Chondrocyte (in vitro differentiated cells): ENCODE measurements at regions not wholly inside any gene's neighbourhood (a gene's known extent, or its start where the extent isn't known, plus 50 kb on each side); places are given as distances from the start of the nearest gene placed in this dataset.

ENCODE experiments used
- DNase-seq: peaks from one replicate; pipeline ENCODE4 v3.0.0; 2021; ENCODE audit warnings: mixed read lengths, low spot score
- H3K27ac Mint-ChIP-seq: one replicate; pipeline ENCODE4 v1.8.0; 2021; ENCODE audit warnings: mild to moderate bottlenecking, moderate library complexity, mixed read lengths; ENCODE audit not compliant: unreplicated experiment
- H3K27me3 Mint-ChIP-seq: 2 replicates; pipeline ENCODE4 v1.8.0; 2021; ENCODE audit warnings: low read depth, mixed read lengths
- H3K36me3 Mint-ChIP-seq: 2 replicates; pipeline ENCODE4 v1.8.0; 2021; ENCODE audit warnings: low read depth, mixed read lengths
- H3K4me1 Mint-ChIP-seq: 2 replicates; pipeline ENCODE4 v1.8.0; 2021; ENCODE audit warnings: low read depth, mild to moderate bottlenecking, mixed read lengths
- H3K4me3 Mint-ChIP-seq: one replicate; pipeline ENCODE4 v1.8.0; 2021; ENCODE audit warnings: mild to moderate bottlenecking, moderate library complexity, mixed read lengths; ENCODE audit not compliant: unreplicated experiment
- H3K9me3 Mint-ChIP-seq: 2 replicates; pipeline ENCODE4 v1.8.0; 2021; ENCODE audit warnings: low read depth, mixed read lengths
- TF ChIP-seq, protein P1 (sequence below): fragments of 200-600 bp; sonication (generic); IDR thresholded peaks from 2 replicates; pipeline ENCODE4 v1.5.0; 2021; ENCODE audit warnings: antibody characterized with exemption, mild to moderate bottlenecking, moderate library complexity

DNA sequence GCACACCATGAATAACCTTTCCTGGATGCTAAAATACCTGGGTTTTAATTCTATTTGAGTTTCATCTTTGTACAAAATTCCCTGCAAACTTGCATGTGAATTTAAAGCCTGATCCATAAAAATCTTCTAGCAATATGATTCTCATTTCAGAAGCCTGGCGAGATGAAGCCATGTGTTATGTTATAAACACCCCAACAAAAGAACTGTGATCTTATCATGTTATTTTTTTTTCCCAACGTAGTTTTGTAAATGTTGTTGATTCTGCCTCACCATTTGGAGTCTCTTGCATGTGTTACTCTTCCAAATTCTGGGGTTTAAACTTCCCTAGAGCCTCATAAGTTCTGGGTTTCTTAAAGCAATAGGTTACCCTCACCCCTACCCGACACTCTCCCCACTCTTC is 428.1 kb upstream of the DPH6 start:
- H3K36me3 Mint-ChIP-seq = no peaks in the 10 kb centered on the region

DNA sequence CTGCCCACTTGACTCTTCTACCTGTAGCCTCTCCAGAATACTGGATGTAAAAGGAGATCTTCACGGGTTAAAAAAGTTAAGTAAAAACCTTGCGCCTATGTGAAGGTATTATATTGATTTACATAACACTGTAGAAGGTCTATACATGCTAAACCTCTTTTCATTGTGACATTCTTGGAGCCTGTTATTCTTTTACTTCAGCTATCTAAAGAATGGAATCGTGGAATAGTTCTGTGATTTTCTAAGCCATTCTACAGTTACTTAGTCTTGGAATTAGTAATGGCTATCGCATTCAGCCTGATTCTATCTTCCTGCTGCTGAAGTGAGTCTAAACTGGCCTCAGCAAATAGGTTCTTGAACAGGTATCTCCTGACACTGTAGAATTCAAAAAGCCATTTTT is 430.0 kb upstream of the DPH6 start:
- DNase-seq = no peak
- H3K27me3 Mint-ChIP-seq = no peaks in the 10 kb centered on the region
- H3K36me3 Mint-ChIP-seq = no peaks in the 10 kb centered on the region
- no peak overlapping the region for H3K27ac Mint-ChIP-seq
- H3K4me1 Mint-ChIP-seq = peaks cover 6% of the 10 kb centered on the region
- H3K4me3 Mint-ChIP-seq = no peak overlapping the region
- TF ChIP-seq, protein P1, sequence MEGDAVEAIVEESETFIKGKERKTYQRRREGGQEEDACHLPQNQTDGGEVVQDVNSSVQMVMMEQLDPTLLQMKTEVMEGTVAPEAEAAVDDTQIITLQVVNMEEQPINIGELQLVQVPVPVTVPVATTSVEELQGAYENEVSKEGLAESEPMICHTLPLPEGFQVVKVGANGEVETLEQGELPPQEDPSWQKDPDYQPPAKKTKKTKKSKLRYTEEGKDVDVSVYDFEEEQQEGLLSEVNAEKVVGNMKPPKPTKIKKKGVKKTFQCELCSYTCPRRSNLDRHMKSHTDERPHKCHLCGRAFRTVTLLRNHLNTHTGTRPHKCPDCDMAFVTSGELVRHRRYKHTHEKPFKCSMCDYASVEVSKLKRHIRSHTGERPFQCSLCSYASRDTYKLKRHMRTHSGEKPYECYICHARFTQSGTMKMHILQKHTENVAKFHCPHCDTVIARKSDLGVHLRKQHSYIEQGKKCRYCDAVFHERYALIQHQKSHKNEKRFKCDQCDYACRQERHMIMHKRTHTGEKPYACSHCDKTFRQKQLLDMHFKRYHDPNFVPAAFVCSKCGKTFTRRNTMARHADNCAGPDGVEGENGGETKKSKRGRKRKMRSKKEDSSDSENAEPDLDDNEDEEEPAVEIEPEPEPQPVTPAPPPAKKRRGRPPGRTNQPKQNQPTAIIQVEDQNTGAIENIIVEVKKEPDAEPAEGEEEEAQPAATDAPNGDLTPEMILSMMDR = no peak
- H3K9me3 Mint-ChIP-seq = no peaks in the 10 kb centered on the region

More for the DNA sequence above, 428.1 kb upstream of the DPH6 start:
- Mint-ChIP-seq H3K4me3 (no peak overlapping the region), H3K9me3 (no peaks in the 10 kb centered on the region), H3K27ac (no peak overlapping the region), H3K4me1 (no peaks in the 10 kb centered on the region), H3K27me3 (no peaks in the 10 kb centered on the region)
- TF ChIP-seq, protein P1 = no peak
- no peak for DNase-seq

DNA sequence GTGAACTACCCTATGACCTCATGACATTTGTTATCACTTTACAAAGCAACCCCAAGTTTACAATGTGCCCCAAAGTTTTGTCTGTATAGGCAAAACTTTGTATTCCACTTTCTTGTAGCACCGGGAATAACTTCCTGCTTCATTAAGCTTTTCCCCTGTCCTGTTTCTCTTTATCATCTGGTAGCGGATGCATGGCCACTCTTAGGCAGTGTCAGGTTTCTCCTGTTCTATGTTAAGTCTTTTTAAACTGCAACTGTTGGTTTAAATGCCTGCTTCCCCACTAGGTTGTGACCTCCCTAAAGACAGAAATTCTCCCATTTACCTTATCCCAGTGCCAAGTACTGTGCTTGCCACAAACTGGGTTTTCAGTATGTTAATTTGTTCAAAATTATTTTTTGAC is 433.6 kb upstream of the DPH6 start:
- no peaks in the 10 kb centered on the region for H3K27me3 Mint-ChIP-seq
- no peaks in the 10 kb centered on the region for H3K9me3 Mint-ChIP-seq
- DNase-seq = no peak
- peaks cover 6% of the 10 kb centered on the region for H3K4me1 Mint-ChIP-seq
- no peak overlapping the region for H3K27ac Mint-ChIP-seq
- no peak overlapping the region for H3K4me3 Mint-ChIP-seq
- TF ChIP-seq, protein P1 = no peak
- no peaks in the 10 kb centered on the region for H3K36me3 Mint-ChIP-seq

DNA sequence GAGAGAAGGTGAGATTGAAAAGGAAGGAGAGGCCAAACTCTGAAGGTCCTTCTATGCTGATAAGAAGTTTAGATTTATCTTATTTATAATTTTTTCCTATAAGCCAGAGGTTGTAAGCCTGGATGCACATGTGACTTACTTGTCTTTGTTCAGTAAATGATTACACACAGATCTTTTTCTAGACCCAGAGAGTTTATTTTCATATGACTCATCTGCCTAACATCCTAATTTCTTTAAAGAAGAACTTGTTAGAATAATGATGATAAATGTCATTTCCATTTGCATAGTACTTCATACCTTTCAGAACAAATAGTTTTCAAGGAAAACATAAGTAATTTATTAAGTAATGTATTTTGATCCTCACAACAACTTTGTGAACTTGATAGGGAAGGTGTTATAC is 434.8 kb upstream of the DPH6 start:
- H3K27ac Mint-ChIP-seq = no peak overlapping the region
- TF ChIP-seq, protein P1 = no peak
- H3K4me3 Mint-ChIP-seq = no peak overlapping the region
- H3K9me3 Mint-ChIP-seq = no peaks in the 10 kb centered on the region
- no peaks in the 10 kb centered on the region for H3K27me3 Mint-ChIP-seq
- no peaks in the 10 kb centered on the region for H3K36me3 Mint-ChIP-seq
- peaks cover 6% of the 10 kb centered on the region for H3K4me1 Mint-ChIP-seq
- no peak for DNase-seq

DNA sequence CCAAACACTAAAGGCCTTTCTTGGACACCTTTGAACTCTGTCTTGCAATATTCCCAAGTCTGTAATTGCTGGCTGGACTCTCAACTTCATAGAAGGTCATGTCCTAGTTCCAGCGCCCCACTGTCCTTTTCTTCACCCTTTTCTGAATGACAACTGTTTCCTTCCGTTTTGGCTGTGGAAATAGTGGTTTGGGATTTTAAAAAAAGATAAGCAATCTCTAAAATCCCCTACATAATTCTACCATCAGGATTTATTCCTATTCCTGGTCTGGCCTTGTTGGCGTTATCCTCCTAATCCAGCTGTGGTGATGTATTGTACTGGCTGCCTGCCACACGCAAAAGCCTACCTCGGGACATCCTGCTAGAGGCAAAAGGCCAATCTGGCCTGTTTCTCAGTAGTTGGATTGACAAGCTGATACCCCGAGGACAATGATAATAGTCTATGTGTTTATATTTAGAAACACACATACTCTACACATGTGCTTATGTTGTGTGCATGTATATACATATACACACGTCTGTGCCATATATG is 440.3 kb upstream of the DPH6 start:
- no peak for DNase-seq
- Mint-ChIP-seq H3K27ac (no peak overlapping the region), H3K36me3 (no peaks in the 10 kb centered on the region), H3K9me3 (no peaks in the 10 kb centered on the region), H3K4me3 (no peak overlapping the region), H3K27me3 (no peaks in the 10 kb centered on the region), H3K4me1 (peaks cover 21% of the 10 kb centered on the region)
- TF ChIP-seq, protein P1 = no peak
